OCI-LY1 (cell line): ENCODE measurements at regions not wholly inside any gene's neighbourhood (a gene's known extent, or its start where the extent isn't known, plus 50 kb on each side); places are given as distances from the start of the nearest gene placed in this dataset.

Experiments
- H2AFZ ChIP-seq: fragments of 200-600 bp; sonication (generic), shearing (Covaris generic); 2 replicates; pipeline ENCODE4 v1.6.0; 2014; ENCODE audit warnings: antibody characterized with exemption, mild to moderate bottlenecking, low read length
- H3F3A ChIP-seq: fragments of 200-600 bp; sonication (generic), shearing (Covaris generic); 2 replicates; pipeline ENCODE4 v1.6.0; 2014; ENCODE audit warnings: mild to moderate bottlenecking, antibody characterized with exemption, low read length, moderate library complexity; ENCODE audit not compliant: insufficient read depth
- H3K27ac ChIP-seq: fragments of 200-600 bp; sonication (generic); 2 replicates; pipeline ENCODE4 v1.5.1; 2014; ENCODE audit warnings: low read length, mixed run types, mild to moderate bottlenecking, low read depth; ENCODE audit not compliant: poor library complexity, severe bottlenecking
- H3K27me3 ChIP-seq: fragments of 200-600 bp; sonication (generic); 2 replicates; pipeline ENCODE4 v1.6.0; 2014; ENCODE audit warnings: antibody characterized with exemption, mild to moderate bottlenecking, low read length, moderate library complexity; ENCODE audit not compliant: insufficient read depth
- H3K36me3 ChIP-seq: fragments of 200-600 bp; sonication (generic); 2 replicates; pipeline ENCODE4 v1.6.1; 2014; ENCODE audit warnings: mild to moderate bottlenecking, antibody characterized with exemption, low read length, moderate library complexity, mixed read lengths; ENCODE audit not compliant: insufficient read depth
- H3K4me1 ChIP-seq: fragments of 200-600 bp; sonication (generic); 2 replicates; pipeline ENCODE4 v1.5.1; 2014; ENCODE audit warnings: mild to moderate bottlenecking, low read length, moderate library complexity; ENCODE audit not compliant: insufficient read depth, severe bottlenecking
- H3K4me2 ChIP-seq: fragments of 200-600 bp; sonication (generic), shearing (Covaris generic); 2 replicates; pipeline ENCODE4 v1.6.1; 2014; ENCODE audit warnings: low read length
- H3K4me3 ChIP-seq: fragments of 200-600 bp; sonication (generic); 2 replicates; pipeline ENCODE4 v1.5.1; 2014; ENCODE audit warnings: low read length, low read depth, mild to moderate bottlenecking, mixed read lengths; ENCODE audit not compliant: poor library complexity, severe bottlenecking
- H3K79me2 ChIP-seq: fragments of 200-600 bp; shearing (Covaris generic); 2 replicates; pipeline ENCODE4 v1.6.1; 2016; ENCODE audit warnings: mixed run types, low read length, mixed read lengths; ENCODE audit not compliant: insufficient read depth
- H3K9ac ChIP-seq: fragments of 200-600 bp; sonication (generic), shearing (Covaris generic); 2 replicates; pipeline ENCODE4 v1.6.1; 2014; ENCODE audit warnings: mild to moderate bottlenecking, low read length, mixed read lengths
- H3K9me2 ChIP-seq: fragments of 200-600 bp; sonication (generic), shearing (Covaris generic); 2 replicates; pipeline ENCODE4 v1.6.1; 2014; ENCODE audit warnings: low read depth, mild to moderate bottlenecking, low read length, mixed read lengths
- H3K9me3 ChIP-seq: fragments of 200-600 bp; shearing (Covaris generic); 2 replicates; pipeline ENCODE4 v1.6.1; 2014; ENCODE audit warnings: low read length, mixed read lengths
- H4K20me1 ChIP-seq: fragments of 200-600 bp; sonication (generic), shearing (Covaris generic); 2 replicates; pipeline ENCODE4 v1.6.0; 2016; ENCODE audit warnings: mild to moderate bottlenecking, low read length; ENCODE audit not compliant: insufficient read depth
- EZH2 ChIP-seq: fragments of 200-600 bp; sonication (generic), shearing (Covaris generic); IDR thresholded peaks from 2 replicates; pipeline ENCODE4 v1.8.0; 2017; ENCODE audit warnings: borderline replicate concordance, mixed run types, mild to moderate bottlenecking, antibody characterized with exemption, low read length, moderate library complexity, mixed read lengths
- TF ChIP-seq, protein P1 (sequence below): fragments of 200-600 bp; sonication (generic), shearing (Covaris generic); IDR thresholded peaks from 2 replicates; pipeline ENCODE4 v1.5.1; 2017; ENCODE audit warnings: mild to moderate bottlenecking, antibody characterized with exemption, low read length, moderate library complexity, mixed read lengths

GRCh38 chr21:35254006-35254764 is 205.1 kb upstream of the RUNX1 start:
- Histone ChIP-seq H2AFZ (no peak overlapping the region), H3K9me2 (no peaks in the 10 kb centered on the region), H3K36me3 (no peaks in the 10 kb centered on the region; the same call in 1 of the 2 replicates), H3K79me2 (no peaks in the 10 kb centered on the region), H4K20me1 (no peaks in the 10 kb centered on the region), H3K4me1 (peaks cover 26% of the 10 kb centered on the region), H3K9ac (no peak overlapping the region), H3K9me3 (peaks cover 13% of the 10 kb centered on the region), H3K4me2 (no peak overlapping the region), H3F3A (no peaks in the 10 kb centered on the region), H3K27me3 (no peaks in the 10 kb centered on the region), H3K27ac (no peak overlapping the region), H3K4me3 (no peak overlapping the region)
- TF ChIP-seq, protein P1, sequence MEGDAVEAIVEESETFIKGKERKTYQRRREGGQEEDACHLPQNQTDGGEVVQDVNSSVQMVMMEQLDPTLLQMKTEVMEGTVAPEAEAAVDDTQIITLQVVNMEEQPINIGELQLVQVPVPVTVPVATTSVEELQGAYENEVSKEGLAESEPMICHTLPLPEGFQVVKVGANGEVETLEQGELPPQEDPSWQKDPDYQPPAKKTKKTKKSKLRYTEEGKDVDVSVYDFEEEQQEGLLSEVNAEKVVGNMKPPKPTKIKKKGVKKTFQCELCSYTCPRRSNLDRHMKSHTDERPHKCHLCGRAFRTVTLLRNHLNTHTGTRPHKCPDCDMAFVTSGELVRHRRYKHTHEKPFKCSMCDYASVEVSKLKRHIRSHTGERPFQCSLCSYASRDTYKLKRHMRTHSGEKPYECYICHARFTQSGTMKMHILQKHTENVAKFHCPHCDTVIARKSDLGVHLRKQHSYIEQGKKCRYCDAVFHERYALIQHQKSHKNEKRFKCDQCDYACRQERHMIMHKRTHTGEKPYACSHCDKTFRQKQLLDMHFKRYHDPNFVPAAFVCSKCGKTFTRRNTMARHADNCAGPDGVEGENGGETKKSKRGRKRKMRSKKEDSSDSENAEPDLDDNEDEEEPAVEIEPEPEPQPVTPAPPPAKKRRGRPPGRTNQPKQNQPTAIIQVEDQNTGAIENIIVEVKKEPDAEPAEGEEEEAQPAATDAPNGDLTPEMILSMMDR = no peak
- TF ChIP-seq EZH2 = no peak

DNA sequence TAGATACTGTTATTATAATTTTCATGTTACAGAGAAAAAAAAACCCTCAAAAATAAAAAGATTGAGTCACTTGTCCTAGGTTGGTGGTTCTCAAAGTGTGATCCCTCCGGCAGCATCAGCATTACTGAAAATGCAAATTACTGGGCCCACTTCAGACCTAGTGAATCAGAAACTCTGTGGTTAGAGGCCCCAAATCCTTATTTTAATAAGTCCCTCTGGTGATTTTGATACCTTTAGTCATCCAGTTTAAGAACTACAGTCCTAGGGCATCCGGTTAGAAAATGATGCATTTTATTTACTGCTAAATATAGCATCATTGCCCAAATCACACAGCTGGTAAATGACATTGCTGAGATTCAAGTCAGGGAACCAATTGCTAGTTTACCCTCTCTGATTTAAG is 203.7 kb upstream of the RUNX1 start:
- peaks cover 26% of the 10 kb centered on the region for H3K4me1 ChIP-seq
- TF ChIP-seq, protein P1 = no peak
- TF ChIP-seq EZH2 = no peak
- H3K27me3 ChIP-seq = no peaks in the 10 kb centered on the region
- H3K4me3 ChIP-seq = no peak overlapping the region
- no peaks in the 10 kb centered on the region; the same call in 1 of the 2 replicates for H3K36me3 ChIP-seq
- no peak overlapping the region for H3K4me2 ChIP-seq
- H3K79me2 ChIP-seq = no peaks in the 10 kb centered on the region
- no peak overlapping the region for H2AFZ ChIP-seq
- no peaks in the 10 kb centered on the region for H4K20me1 ChIP-seq
- peaks cover 19% of the 10 kb centered on the region for H3K9me3 ChIP-seq
- H3K9me2 ChIP-seq = no peaks in the 10 kb centered on the region
- no peaks in the 10 kb centered on the region for H3F3A ChIP-seq
- no peak overlapping the region for H3K27ac ChIP-seq
- H3K9ac ChIP-seq = no peak overlapping the region

DNA sequence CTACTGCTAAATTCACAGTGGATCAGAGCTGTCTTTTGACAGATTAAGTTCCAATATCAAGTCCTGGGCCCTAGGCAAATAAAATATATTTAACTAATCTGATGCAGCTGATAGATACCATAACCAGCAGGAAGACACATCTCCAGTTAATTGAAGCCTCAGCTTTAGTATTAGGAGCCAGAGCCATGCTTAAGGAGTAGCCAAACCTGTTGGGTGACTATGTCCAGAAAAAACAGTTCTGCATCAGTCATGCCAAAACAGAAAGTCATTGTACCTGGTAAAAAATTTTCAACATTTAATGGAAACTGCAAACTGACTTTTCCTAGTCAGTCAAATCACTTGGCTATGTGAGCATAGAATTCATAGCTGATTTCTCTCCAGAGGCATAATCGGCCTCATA is 200.5 kb upstream of the RUNX1 start:
- Histone ChIP-seq H4K20me1 (no peaks in the 10 kb centered on the region), H3K4me3 (no peak overlapping the region), H3K36me3 (no peaks in the 10 kb centered on the region; the same call in 1 of the 2 replicates), H3F3A (no peaks in the 10 kb centered on the region), H3K9me2 (no peaks in the 10 kb centered on the region), H3K4me1 (peaks cover 9% of the 10 kb centered on the region), H3K27me3 (no peaks in the 10 kb centered on the region), H3K79me2 (no peaks in the 10 kb centered on the region), H3K27ac (no peak overlapping the region), H3K9ac (no peak overlapping the region), H2AFZ (no peak overlapping the region), H3K9me3 (peaks cover 19% of the 10 kb centered on the region), H3K4me2 (no peak overlapping the region)
- TF ChIP-seq EZH2 = no peak
- TF ChIP-seq, protein P1 = no peak
